ENCODE measurements at regions not wholly inside any gene's neighbourhood (a gene's known extent, or its start where the extent isn't known, plus 50 kb on each side); places are given as distances from the start of the nearest gene placed in this dataset.
"Not testable (repeated sequence)": the region's sequence is repeated elsewhere in the genome, so short reads cannot be mapped to it uniquely, and the experiment has no call there.

DNA sequence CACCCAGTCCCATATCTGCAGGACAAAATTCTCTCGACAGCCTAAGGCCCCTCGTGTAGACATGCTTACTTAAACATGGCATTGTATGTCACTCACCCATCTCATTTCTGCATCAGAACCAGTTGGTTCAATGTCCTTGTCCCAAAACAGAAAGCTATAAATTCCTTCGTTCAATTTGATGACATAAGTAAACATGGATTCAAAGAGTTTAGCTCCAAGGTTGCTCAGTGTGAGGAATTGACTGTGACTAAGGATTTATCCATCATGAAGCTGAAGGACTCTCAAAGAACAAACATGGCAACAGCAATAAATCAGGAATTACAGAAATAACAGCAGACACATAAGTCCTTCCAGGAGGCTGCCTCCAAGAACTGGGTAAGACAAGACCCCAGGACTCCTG lies 237.2 kb downstream of the TOMM20 start:
- no peak for DNase-seq (ENCODE audit: low spot score in 2 of 2)
- no peak for FAIRE-seq

DNA sequence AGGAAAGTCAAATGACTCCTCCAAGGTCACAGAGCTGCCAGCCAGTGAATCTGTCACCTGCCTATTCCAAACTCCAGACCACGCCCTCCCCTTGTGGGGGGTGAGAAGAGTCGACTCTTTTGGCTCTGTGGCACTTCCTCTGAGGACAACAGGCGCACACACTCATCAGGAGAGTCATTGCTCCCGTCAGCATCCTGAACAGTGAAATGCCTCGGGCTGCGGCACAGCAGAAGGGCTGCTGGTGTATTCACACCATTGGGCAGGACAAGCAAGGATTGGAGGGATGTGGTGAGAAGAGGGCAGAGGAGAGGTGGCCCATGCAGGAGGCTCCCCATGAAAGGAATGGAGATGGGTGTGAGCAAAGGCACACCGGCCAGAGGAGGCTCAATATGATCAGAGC lies 239.0 kb downstream of the TOMM20 start:
- DNase-seq (ENCODE audit: low spot score in 2 of 2) (no peak), FAIRE-seq (no peak)

DNA sequence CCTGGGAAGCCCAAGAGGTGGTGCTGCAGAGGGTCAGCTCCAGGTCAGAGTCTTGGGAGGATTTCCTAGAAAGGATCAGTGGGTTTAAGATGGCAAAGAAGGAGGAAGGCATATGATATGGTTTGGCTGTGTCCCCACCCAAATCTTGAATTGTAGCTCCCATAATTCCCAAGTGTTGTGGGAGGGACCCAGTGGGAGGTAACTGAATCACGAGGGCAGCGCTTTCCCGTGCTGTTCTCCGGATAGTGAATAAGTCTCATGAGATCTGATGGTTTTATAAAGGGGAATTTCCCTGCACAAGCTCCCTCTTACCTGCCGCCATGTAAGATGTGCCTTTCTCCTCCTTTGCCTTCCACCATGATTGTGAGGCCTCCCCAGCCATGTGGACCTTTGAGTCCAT lies 240.4 kb downstream of the TOMM20 start:
- not testable (repeated sequence) for DNase-seq (ENCODE audit: low spot score in 2 of 2); FAIRE-seq

DNA sequence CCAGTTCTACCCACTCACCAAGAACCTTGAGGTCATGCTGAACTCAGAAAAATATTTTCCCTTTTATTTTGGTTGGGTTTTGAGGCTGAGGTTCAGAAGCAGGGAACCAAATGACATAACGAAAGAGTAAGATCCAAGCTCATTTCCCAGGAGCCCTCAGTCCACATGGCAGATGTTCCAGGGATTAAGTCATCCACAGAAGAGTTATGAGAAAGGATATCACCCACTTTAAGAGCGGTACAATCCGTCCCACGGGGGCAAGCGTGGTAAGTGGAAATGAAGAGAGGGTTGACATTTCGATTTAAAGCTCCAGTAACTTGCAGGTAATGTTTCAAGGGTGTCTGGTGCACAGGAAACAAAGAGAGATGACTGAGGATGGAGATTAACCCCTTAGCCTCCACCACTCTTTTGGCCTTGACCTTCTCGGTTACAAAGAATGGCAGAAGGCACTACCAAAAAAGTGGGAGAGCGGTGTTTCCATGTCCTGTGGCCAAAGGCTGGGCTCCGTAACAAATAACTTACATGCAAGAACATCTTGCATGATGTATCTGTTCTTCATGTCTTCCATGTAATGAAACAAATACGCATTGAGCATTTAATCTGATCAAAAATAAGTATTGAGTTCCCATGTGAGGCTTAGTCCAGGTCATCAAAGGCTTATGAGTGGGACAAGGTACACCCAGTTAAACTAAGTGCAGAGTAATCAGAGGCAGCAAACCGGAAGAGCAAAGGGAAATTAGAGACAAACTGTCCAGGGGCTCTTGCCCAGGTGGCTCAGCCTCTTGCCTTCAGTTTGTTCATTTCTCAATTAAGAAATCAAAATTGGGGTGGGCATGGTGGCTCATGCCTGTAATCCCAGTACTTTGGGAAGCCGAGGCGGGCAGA lies 241.4 kb downstream of the TOMM20 start:
- DNase-seq (ENCODE audit: low spot score in 2 of 2) (no peak), FAIRE-seq (no peak)

DNA sequence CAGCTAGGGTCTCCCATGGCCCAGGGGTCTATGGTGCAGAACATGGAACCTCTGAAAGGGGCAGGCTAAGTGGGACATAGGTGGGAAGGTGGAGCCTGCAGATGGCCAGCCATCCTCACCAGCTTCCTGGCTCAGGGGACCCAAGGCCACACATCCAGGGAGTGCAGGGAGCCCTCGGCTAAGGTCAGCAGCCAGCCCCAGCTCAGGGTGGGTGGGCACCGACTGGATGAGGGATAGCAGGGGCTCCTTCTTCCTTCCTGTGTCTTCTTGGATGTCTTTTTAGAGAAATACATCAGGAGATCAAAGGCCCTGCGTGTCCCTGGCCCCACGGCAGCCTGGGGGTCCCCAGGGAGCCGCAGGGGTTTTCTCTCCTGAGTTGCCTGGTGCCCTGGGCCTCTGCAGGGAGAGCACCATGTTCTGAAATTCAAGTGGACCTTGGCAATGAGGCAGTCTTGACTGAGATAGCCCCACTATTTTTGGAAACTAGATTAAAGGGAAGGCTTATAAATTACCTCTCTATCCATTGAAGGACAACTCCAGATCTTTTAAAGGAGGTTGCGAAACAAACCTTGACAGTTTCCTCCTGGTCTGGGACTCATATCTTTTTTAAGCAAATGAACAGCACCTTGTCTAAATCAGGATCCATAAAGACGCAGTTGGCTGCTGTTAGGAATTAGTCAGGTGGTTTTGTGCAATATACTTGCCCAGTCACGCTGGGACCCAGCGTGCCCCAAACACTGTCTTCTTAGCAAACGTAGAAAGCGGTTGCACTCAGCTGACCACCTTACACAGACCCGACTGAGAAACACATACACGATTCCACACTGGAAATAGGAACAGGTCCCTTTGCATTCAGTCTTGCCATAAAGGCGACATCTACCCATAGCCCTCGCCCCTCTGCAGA lies 242.3 kb downstream of the TOMM20 start:
- DNase-seq (ENCODE audit: low spot score in 2 of 2) (no peak), FAIRE-seq (no peak)

DNA sequence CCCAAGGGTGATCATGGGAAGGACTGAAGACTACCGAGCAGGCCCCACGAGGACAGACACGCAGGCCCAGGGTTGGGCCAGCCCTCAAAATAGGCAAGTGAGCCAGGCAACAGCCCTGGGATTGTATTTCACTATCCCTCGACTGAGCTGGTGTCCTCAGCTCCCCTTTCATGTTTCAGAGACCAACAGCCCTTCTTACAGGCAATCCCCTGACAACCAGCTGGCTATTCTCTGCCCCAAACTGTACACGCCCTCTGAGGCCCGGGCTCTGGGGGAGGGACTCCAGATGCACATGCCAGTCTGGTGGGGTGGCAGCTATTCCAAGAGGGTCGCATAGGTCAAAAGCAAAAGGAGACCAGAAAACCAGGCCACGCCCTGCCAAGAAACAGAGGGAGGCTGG lies 243.0 kb downstream of the TOMM20 start:
- FAIRE-seq, result no peak
- DNase-seq (ENCODE audit: low spot score in 2 of 2), result no peak

DNA sequence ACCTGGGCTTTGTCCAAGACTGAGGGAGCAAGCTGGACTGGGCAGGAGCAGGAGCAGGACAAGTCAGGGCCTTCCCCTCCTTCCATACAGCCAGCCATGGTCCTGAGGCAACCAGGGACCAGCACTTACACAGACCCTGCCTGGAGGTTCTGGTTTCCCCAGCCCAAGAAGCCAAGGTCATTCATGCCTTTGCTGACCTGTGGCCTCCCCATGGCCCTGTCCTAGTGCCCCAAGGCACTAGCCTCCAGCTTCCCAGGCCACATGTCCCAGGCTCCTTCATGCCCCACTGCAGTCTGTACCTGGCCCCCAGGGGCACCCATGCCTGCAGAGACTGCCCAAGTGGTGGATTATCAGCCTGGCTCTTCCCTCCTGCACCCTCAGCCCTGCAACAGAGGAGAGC lies 243.9 kb downstream of the TOMM20 start:
- DNase-seq (ENCODE audit: low spot score in 2 of 2) (no peak), FAIRE-seq (no peak)

DNA sequence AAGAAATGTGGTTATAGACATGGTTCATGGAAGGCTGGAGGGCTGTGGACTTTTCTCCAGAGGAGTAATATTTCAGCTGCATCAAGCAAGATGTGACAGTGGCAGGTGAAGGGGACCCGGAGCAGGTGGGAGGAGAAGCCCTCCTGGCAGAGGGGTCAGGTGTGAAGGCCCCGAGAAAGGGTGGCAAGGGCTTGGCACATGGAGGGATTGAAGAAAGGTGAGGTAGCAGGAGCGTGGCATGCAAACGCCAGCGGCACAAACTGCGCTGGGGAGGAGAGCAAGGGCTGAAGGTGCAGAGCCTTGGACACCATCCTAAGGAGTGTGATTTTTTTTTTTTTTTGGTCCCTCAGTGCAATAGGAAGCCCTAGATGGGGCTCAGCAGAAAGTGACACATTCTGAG lies 244.6 kb downstream of the TOMM20 start:
- FAIRE-seq (no peak), DNase-seq (ENCODE audit: low spot score in 2 of 2) (no peak)

DNA sequence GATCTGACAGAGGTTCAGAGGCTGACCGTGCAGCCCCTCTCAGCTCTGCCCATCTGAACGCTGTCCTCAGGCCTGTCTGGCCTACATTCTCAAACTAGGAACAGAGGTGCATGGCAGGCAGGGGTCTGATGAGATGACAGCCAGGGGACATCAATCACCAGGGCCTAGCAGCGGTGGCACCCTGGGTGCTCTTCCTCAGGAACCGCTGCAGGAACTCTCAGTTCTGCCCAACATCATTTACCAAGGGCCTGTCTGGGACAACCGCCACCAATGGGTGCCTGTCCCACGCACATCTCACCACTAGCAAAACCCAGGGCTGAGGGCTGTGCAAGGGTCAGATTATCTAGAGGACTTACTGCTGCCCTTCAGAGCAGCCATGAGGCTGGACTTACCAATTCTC lies 245.7 kb downstream of the TOMM20 start:
- DNase-seq (ENCODE audit: low spot score in 2 of 2) (no peak), FAIRE-seq (no peak)

DNA sequence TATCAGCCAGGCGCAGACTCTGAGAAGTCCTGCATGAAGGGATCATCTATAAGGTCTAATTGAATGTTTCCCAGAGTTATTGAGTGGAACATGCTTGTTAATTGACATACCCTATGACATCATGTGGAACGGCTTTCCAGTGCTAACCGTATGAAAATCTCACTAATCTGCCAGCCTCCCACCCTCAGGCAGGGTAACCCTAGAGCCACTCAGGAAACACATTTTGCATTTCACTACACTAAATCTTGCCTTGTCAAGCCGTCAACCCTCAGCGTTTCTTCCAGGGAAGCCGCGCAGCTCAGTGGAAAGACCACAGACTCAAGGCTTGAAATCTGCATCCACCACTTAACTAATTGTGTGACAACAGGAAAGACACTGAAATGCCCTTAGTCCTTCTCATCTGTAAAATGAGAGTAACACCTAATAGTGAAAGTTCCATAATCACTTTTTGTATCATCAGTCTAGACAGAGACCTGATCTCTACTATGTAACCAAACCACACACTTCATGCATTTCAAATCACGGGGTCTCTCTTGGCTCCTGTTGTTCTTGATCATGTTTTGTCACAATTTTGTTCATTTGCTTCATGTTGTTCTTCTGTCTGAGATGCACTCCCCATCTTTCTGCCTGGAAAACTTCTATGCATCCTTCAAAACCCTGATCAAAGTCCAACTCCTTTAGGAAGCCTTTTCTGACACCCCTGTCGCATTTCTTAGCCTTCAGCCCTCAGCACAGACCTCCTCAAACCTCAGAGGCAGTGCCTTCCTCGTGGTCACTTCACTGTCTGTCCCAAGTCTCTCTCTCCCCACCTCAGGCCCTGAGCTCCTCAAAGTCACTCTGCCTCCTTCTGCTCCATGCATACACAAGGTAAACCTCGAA lies 246.5 kb downstream of the TOMM20 start:
- no peak for DNase-seq (ENCODE audit: low spot score in 2 of 2)
- FAIRE-seq, result no peak

DNA sequence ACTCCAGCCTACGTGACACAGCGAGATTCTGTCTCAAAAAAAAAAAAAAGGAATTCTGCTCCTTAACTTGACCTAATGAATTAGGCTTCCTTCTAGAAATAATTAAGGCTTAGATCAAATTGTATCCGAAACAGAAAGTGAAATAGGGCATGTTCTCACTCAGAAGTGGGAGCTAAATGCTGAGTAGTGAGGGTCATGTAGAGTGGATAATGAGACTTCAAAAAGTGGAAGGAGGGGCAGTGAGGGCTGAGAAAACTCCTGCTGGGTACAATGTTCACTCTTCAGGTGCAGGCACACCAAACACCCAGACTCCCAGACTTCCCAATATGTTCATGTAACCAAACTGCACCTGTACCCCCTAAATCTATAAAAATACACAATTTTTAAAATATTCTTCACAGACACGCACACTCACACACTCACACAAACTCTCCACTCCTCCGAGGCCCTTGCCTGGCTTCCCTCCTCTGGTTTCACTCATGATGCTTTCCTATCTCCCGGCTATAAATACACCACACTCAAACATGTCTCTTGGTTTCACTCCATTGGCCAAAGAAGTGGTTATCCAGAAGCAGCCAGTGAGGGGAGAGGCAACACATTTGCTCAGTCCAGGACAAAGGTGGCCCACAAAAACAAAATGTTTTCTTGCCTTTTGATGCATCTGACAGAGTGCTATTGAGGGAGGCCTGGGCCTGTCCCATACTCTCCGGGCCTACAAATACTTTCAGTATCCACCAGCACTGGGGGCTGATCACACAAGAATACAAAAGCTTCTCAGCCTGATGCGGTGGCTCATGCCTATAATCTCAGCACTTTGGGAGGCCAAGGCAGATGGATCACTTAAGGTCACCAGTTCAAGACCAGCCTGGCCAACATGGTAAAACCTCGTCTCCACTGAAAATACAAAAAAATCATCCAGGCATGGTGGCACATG lies 249.2 kb downstream of the TOMM20 start:
- DNase-seq (ENCODE audit: low spot score in 2 of 2) (no peak), FAIRE-seq (no peak)

DNA sequence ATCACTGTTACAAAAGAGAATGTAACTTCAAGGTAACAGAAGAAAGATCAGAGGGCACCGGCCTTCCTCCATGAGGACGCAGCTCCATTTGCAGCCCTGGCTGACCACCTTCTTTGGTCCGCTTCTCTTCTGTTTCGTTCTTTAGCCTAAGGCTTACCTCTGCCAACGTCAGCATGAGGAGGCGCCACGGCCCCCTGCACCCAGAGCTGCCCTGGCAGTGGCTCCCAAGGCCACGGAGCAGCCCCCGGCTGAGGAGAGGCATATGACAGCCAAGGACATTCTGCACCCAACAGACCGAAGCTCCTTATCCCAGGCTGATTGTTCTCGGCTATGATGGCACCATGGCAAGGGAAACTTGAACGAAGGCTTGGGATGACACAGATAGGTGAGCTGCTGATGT lies 250.3 kb downstream of the TOMM20 start:
- DNase-seq (ENCODE audit: low spot score in 2 of 2) (no peak), FAIRE-seq (no peak)

DNA sequence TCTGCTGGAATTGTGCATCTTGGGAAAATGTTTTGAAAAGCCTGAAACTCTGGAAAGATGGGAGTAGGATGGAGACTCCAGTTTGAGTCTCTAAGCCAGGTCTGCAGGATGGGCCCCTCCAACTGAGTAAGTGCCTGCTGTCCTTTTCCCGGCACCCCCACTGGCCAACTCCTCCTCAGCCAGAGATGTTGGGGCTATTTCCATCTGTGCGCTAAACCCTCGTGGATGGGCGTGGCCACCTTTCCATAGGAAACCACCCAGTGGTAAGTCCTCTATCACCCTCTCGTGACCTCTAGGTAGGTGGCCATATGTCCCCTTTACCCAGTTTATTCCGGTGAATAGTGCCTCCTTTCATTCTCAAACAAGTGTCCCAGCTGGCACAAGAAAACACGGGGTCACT lies 250.9 kb downstream of the TOMM20 start:
- no peak for DNase-seq (ENCODE audit: low spot score in 2 of 2)
- FAIRE-seq, result no peak

DNA sequence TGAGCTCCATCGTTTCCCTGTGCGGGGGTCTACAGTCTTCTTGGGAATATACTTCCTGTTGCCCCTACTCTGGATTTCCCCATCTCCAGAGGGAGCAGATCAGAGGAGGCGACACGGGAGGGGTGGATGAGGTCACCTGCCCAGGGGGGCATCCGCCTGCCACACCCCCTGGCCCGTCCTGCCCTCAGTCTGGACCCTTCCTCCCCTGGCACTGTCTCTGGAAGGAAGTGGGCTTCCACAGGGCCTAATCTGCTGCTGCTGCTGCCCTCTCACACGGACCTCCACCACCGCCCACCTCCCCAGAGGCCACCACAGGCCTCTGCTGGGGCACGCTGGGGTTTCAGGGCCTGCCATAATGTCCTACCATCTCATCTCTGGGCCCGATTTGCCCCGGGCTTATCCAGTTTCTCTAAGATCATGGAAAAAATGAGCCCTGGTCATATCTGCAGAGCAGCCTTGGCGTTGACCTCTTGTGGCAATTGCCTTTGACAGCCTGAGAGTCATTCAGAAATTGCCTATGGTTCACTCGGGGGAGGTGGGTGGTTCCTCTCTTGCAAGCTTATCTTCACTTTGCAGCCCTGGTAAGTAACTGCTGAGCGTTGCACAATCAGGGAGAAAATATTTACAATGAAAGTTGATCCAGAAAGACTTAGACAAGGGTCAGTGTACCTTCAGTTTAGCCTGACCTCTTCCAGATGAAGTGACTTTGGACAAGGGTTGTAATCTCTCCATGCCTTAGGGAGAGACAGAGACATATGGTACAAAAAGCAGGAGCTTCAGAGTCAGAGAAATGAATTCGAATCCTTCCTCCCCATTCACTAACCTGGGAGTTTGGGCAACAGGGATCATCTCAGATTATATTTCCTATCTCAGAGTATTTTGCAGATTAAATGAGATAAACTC lies 252.4 kb downstream of the TOMM20 start:
- no peak for FAIRE-seq

DNA sequence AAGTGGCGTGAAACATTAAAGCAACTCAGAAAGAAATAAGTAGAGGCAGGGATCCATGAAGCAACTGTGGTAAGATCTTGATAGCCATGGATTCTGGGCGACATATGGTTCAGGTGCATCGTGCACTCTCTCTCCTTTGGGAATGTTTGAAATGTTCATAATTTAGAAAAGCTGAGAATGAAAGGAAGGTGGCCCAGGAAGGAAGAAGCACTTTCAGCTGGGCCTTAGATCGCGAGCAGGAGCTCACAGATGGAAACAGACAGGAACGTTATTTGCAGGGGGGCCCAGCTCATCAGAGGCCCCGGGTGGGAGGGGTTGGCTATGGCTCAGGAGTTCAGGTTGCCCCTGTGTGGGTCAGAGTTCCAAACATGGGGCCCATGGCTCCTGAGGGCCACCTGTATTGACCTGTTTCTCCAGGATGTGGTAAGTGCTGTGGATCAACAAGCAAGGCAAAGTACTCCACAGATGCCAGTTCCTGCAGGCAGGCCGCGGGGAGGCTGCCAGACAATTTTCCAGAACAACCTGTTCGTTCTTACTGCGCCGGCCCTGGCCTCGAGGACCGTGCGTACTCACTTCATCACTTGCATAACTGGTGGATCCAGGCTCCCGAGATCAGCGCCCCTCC lies 253.2 kb downstream of the TOMM20 start:
- DNase-seq (ENCODE audit: low spot score in 2 of 2) (no peak), FAIRE-seq (no peak)

More for the DNA sequence above, 252.4 kb downstream of the TOMM20 start:
- DNase-seq (ENCODE audit: low spot score in 2 of 2), result no peak

DNA sequence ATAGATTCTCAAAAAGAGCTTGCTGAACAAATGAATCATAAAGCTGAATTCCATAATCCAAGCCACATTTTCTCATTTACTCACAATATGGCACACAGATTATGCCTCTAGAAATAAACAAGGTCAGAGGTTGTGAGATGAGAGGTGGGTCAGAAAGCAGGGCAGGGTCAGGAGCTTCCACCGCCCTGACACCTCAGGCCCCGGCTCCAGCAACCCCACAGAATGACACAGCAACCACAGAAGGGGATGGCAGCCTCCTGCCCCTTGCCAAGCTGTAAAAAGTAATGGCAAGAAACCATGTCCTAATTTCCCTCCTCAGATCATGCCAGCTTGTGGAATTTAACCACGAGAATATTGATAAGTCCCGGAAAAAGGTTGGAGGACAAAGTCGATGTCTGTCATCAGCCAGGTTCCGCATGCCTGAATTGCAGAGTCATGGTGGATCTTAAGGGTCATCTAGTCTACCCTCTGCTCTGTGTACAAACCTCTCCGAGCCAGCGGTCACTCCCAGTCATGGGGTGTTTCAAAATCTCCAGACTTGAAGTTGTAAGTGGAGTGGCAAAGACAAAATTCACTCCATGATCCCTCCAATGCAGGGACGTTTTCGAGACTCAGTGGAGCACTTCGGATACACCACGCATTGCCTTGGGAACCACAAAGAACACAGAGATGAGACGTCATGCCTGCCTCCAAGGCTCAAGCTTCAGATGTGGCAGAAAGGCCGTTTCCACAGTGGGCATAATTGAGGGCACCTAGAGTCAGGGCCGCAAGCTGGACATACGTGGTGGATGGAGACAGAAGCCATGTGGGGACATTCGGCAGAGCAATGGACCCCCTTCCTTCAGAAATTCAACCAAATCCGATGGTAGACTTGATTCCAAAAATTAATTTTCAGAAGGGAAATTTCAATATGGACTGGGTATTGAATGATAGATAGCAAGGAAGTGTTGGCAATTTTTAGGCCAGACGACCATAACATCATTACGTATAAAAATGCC lies 254.0 kb downstream of the TOMM20 start:
- FAIRE-seq, result no peak

More for the DNA sequence above, 254.0 kb downstream of the TOMM20 start:
- no peak for DNase-seq (ENCODE audit: low spot score in 2 of 2)
